H1 (cell line): ENCODE measurements at regions not wholly inside any gene's neighbourhood (a gene's known extent, or its start where the extent isn't known, plus 50 kb on each side); places are given as distances from the start of the nearest gene placed in this dataset.

ENCODE experiments used
- EZH2 ChIP-seq: fragments of 200-600 bp; sonication (generic); IDR thresholded peaks from 2 replicates; pipeline ENCODE4 v1.7.1; 2012; ENCODE audit warnings: low read depth, mild to moderate bottlenecking, moderate library complexity, low read length, inconsistent platforms; ENCODE audit not compliant: severe bottlenecking
- SP2 ChIP-seq: IDR thresholded peaks from 2 replicates; pipeline ENCODE4 v1.6.1; 2012; ENCODE audit warnings: mild to moderate bottlenecking, low read length, inconsistent platforms

- TF ChIP-seq SP2 (no peak), EZH2 (no peak)
These were observed 265.1 kb downstream of the NOL4 start (continued) for GRCh38 chr18:33959609-33960008.
